ENCODE measurements at regions not wholly inside any gene's neighbourhood (a gene's known extent, or its start where the extent isn't known, plus 50 kb on each side); places are given as distances from the start of the nearest gene placed in this dataset.
"Not testable (repeated sequence)": the region's sequence is repeated elsewhere in the genome, so short reads cannot be mapped to it uniquely, and the experiment has no call there.

DNA sequence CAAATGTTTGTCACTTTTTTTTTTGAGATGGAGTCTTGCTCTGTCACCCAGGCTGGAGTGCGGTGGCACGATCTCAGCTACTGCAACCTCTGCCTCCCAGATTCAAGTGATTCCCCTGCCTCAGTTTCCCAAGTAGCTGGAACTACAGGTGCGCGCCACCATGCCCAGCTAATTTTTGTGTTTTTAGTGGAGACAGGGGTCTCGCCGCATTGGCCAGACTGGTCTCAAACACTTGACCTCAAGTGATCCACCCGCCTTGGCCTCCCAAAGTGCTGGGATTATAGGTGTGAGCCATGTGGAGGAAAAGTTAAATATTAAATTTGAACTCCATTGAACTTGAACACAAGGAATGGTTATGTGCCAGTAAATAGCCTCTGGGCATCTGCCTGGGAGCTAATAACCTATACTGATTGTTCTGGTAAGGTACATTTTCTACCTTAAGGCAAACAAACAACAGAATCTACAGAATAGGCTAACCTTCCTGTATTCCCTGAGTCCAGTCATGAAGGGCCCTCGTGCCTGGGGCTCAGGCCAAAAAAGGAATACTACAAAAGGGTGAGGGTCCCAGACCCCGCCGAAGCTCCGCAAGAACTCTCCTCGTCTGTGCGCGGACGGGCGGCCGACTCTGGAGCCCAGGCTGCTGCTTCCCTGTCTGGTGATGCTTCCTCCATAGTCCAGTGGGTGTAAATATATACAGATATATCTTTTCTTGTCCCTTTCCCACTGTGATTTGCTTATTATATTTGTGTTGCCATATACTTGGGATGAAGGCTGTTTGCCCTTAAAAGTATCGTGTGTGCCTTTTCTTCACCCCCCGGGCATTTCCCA is 74.0 kb upstream of the EIF5 start:
- H3K4me3 ChIP-seq (ENCODE audit: low read depth, low read length): no peak overlapping the region

- no peak overlapping the region for H3K4me3 ChIP-seq (ENCODE audit: low read depth, low read length)
Measured at GRCh38 chr14:103260629-103261124, 73.4 kb upstream of the EIF5 start.

- no peak overlapping the region for H3K4me3 ChIP-seq (ENCODE audit: low read depth, low read length)
Measured at GRCh38 chr14:103267226-103267910, 66.7 kb upstream of the EIF5 start.

- H3K4me3 ChIP-seq (ENCODE audit: low read depth, low read length): no peak overlapping the region
Measured at GRCh38 chr14:103271189-103271588, 62.8 kb upstream of the EIF5 start.

GRCh38 chr14:103273145-103273744 is 60.8 kb upstream of the EIF5 start:
- H3K4me3 ChIP-seq (ENCODE audit: low read depth, low read length): no peak overlapping the region

- H3K4me3 ChIP-seq (ENCODE audit: low read depth, low read length): no peak overlapping the region
Measured at GRCh38 chr14:103273745-103274615, 60.1 kb upstream of the EIF5 start.

DNA sequence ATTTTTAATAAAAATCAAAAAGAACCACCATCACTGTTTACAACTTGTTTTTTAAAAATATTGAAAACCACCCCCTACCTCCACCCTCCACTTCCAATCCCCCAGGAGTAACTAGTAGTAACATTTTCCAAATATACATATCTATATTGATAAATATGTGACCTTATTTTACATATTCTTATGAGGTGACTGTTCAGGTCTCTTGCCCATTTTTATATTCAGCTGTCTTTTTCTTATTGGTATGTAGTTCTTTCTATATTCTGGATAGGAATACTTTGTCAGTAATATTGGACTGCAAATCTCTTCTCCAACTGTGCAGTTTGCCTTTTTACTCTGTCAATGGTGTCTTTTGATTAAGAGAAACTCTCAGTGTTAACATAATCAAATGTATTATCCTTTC is 59.0 kb upstream of the EIF5 start:
- no peak overlapping the region for H3K4me3 ChIP-seq (ENCODE audit: low read depth, low read length)

DNA sequence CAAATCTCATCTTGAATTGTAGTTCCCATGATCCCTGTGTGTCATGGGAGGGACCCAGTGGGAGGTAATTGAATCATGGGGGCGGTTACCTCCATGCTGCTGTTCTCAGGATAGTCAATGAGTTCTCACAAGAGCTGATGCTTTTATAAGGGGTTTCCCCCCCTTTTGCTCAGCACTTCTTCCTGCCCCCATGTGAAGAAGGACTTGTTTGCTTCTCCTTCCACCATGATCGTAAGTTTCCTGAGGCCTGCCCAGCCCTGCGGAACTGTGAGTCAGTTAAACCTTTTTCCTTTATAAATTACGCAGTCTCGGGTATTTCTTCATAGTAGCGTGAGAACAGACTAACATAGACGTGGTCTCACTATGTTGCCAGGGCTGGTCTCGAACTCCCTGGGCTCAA is 56.1 kb upstream of the EIF5 start:
- no peak overlapping the region for H3K4me3 ChIP-seq (ENCODE audit: low read depth, low read length)

DNA sequence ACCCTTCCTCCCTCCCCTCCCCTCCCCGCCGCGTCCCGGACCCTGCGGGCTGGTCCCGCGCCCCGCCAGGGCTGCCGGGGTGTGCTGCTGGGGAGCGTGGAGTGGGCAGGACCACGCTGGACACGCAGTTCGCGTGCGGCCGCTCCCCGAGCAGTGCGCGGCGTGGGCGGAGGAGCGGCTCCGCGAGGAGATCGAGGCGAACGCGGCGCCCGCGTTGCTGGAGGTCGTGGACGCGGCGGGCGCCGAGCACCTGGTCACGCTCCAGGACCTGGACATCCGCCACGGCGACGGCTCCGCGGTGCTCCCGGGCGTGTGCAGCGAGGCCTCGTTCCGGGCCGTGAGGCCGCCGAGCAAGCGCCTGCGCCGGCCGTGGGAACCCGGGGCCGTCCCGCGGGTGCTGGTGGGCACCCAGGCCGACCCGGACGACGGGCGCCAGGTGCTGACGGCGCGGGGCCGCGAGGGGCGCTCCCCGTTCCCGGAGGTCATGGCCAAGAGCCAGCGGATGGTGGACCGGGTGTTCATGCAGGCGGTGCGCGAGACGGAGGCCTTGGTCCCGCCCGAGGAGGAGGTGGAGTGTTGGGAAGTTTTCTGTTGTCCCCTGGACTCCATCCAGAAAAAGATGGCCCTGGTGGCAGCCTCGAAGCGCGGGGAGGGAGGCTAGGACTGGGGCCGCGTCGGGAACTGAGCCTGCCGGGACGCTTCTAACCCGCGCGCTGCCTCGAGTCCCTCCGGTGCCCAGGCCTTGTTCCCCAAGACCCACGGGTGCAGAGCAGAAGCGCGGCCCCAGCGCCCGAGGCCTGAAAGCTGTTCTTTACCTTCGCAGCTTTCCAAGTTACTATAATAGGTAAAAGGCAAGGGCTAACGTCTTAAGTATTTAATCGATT is 54.7 kb upstream of the EIF5 start:
- H3K4me3 ChIP-seq (ENCODE audit: low read depth, low read length): peak overlapping the region; percentile 25

DNA sequence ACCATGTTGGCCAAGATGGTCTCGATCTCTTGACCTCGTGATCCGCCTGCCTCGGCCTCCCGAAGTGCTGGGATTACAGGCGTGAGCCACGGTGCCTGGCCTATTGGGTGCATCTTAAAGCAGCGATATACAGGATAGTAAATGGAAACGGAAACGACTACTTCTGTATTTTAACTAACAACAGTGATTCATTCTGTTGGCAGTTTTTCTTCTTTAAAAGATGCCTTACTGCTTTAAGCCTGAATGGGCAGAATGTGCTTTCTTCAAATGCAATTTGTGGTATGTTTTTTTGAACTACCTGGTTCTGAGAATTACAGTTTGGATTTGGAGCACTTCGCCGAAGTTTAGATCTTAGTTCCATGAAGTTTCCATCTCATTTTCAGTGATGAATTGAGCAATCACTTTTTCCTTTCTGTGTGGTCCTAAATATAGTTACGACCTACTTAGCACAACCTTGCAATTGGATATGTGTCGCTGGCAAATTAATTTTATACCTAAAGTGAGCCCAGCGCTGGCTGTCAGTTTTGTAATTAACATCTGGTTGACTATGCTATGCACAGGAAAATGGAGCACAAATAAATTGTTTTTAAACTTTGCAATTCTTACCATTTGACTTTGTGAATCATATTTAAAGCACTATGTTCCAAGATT is 53.6 kb upstream of the EIF5 start:
- H3K4me3 ChIP-seq (ENCODE audit: low read depth, low read length): no peak overlapping the region

DNA sequence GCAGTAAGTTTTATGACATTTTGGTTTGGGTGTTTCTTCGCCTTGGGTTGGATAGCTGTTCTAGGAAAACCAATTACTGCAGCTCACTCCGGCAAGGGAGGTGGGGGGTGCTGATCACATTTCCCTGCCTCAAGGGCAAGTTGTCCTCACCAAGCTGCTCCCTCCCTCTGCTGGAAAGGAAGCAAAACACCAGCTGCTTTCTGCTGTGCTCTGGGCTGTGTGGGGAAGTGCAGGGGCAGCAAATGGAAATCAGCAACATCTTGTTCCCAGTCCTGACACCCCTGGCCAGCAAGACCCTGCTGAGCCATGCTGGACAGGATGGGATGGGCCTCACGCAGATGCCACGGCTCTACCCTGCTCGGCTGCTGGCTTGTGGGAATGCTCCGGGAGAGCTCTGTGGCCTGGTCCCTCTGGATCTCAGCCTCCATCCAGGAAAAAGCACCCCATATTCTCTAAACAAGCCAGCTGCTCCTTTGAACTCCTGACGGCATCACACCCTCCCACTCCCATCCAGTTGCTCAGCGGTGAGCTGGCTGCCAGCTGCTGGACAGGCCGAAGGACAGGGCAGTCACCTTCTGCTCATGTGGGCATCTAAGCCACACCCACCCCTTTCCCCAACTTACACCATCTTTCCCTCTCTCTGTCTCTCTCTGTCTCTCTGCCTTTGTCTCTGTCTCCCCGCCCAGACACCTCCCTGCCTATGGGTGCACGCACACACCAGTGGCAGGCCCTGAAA is 52.4 kb upstream of the EIF5 start:
- no peak overlapping the region for H3K4me3 ChIP-seq (ENCODE audit: low read depth, low read length)

DNA sequence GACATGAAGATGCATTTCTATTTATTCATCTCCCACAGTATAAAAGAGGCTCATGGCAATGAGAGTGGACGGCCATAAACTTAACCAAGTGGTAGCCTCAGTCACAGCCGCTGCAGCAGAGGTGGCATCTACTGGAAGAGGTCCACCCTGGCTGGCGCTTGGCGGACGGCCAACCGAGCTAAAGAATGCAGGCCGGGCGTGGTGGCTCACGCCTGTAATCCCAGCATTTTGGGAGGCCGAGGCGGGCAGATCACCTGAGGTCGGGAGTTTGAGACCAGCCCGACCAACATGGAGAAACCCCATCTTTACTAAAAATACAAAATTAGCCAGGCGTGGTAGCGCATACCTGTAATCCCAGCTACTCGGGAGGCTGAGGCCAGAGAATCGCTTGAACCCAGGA is 51.7 kb upstream of the EIF5 start:
- not testable (repeated sequence) for H3K4me3 ChIP-seq (ENCODE audit: low read depth, low read length)

DNA sequence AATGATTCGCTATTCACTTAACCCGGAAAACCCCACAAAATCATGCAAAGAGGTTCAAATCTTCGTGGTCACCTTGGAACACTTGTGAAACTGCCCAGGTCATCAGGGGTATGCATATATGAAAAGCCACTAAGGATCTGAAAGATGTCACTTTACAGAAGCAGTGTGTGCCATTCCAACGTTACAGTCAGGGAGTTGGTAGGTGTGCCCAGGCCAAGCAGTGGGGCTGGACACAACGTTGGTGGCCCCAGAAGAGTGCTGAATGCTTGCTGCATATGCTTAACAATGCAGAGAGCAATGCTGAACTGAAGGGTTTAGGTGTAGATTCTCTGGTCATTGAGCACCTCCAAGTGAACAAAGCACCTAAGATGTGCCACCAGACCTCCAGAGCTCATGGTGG is 51.1 kb upstream of the EIF5 start:
- no peak overlapping the region for H3K4me3 ChIP-seq (ENCODE audit: low read depth, low read length)

GRCh38 chr14:103283916-103284315 is 50.1 kb upstream of the EIF5 start:
- H3K4me3 ChIP-seq (ENCODE audit: low read depth, low read length): no peak overlapping the region

All from iPS-11a (cell line).